WTC11 (cell line): ENCODE measurements at regions not wholly inside any gene's neighbourhood (a gene's known extent, or its start where the extent isn't known, plus 50 kb on each side); places are given as distances from the start of the nearest gene placed in this dataset.

ENCODE experiments used
- ATAC-seq: fragments of 200-7000 bp; cut with Tn5 transposase; 2 replicates; pipeline ENCODE4 v1.10.0; 2021; ENCODE audit warnings: mild to moderate bottlenecking, moderate library complexity
- CTCF ChIA-PET: fragments of 300-600 bp; sonication (Branson Sonifier 250); formaldehyde crosslinking; loops from one replicate; lab custom pipeline; 2021; ENCODE audit warnings: antibody characterized with exemption; lab: Charles Lee
- POLR2A ChIA-PET: fragments of 350-600 bp; sonication (Branson Sonifier 250); formaldehyde crosslinking; loops from one replicate; lab custom pipeline; 2021; ENCODE audit warnings: antibody characterized with exemption; lab: Charles Lee
- DNase-seq: peaks from one replicate; pipeline ENCODE4 v3.0.0; 2021; ENCODE audit warnings: low spot score
- H3K27ac Mint-ChIP-seq: 2 replicates; pipeline ENCODE4 v1.8.0; 2021; ENCODE audit warnings: mixed read lengths
- H3K27me3 Mint-ChIP-seq: 2 replicates; pipeline ENCODE4 v1.8.0; 2021; ENCODE audit warnings: low read depth, mild to moderate bottlenecking, moderate library complexity, mixed read lengths
- H3K36me3 Mint-ChIP-seq: 2 replicates; pipeline ENCODE4 v1.8.0; 2021; ENCODE audit warnings: mixed read lengths
- H3K4me1 Mint-ChIP-seq: 2 replicates; pipeline ENCODE4 v1.8.0; 2022; ENCODE audit warnings: mixed read lengths
- H3K4me3 Mint-ChIP-seq: 2 replicates; pipeline ENCODE4 v1.8.0; 2021; ENCODE audit warnings: mild to moderate bottlenecking, moderate library complexity, mixed read lengths
- H3K9me3 Mint-ChIP-seq: 2 replicates; pipeline ENCODE4 v1.8.0; 2021; ENCODE audit warnings: mixed read lengths
- ATF1 ChIP-seq: sonication (generic); formaldehyde crosslinking; IDR thresholded peaks from 2 replicates; pipeline ENCODE4 v1.8.1; 2023; ENCODE audit warnings: mild to moderate bottlenecking, moderate library complexity, missing genetic modification reagents
- EMX1 ChIP-seq: fragments of 250-450 bp; sonication (Bioruptor Pico); IDR thresholded peaks from 2 replicates; pipeline ENCODE4 v1.8.0; 2021; ENCODE audit warnings: mild to moderate bottlenecking
- FOXP1 ChIP-seq: sonication (generic); formaldehyde crosslinking; IDR thresholded peaks from 2 replicates; pipeline ENCODE4 v1.8.0; 2022; ENCODE audit warnings: missing genetic modification reagents, mild to moderate bottlenecking, moderate library complexity, borderline replicate concordance
- NFYB ChIP-seq: sonication (generic); formaldehyde crosslinking; conservative IDR thresholded peaks from 2 replicates; pipeline ENCODE4 v1.8.0; 2022; ENCODE audit warnings: low read depth, missing genetic modification reagents
- NR1H2 ChIP-seq: sonication (generic); formaldehyde crosslinking; IDR thresholded peaks from 2 replicates; pipeline ENCODE4 v1.9.0; 2021; ENCODE audit warnings: mild to moderate bottlenecking, moderate library complexity, missing genetic modification reagents
- NR3C1 ChIP-seq: sonication (generic); formaldehyde crosslinking; conservative IDR thresholded peaks from 2 replicates; pipeline ENCODE4 v1.8.1; 2023; ENCODE audit warnings: low read depth, mild to moderate bottlenecking, missing genetic modification reagents
- OVOL2 ChIP-seq: fragments of 250-450 bp; sonication (Bioruptor Pico); IDR thresholded peaks from 2 replicates; pipeline ENCODE4 v1.9.0; 2021; ENCODE audit warnings: mild to moderate bottlenecking, borderline replicate concordance
- PRRX2 ChIP-seq: fragments of 250-450 bp; sonication (Bioruptor Pico); IDR thresholded peaks from 2 replicates; pipeline ENCODE4 v1.8.0; 2021; ENCODE audit warnings: mild to moderate bottlenecking
- RELA ChIP-seq: sonication (generic); formaldehyde crosslinking; IDR thresholded peaks from 2 replicates; pipeline ENCODE4 v1.8.1; 2022; ENCODE audit warnings: missing genetic modification reagents, mild to moderate bottlenecking, borderline replicate concordance
- SOX15 ChIP-seq: fragments of 250-450 bp; sonication (Bioruptor Pico); IDR thresholded peaks from 2 replicates; pipeline ENCODE4 v1.9.0; 2021; ENCODE audit warnings: mild to moderate bottlenecking
- ZNF219 ChIP-seq: sonication (generic); formaldehyde crosslinking; IDR thresholded peaks from 2 replicates; pipeline ENCODE4 v1.8.0; 2023; ENCODE audit warnings: missing genetic modification reagents, mild to moderate bottlenecking, borderline replicate concordance
- ZNF416 ChIP-seq: fragments of 250-450 bp; sonication (Bioruptor Pico); IDR thresholded peaks from 2 replicates; pipeline ENCODE4 v1.9.0; 2021; ENCODE audit warnings: mild to moderate bottlenecking, inconsistent platforms
- ZNF423 ChIP-seq: fragments of 250-450 bp; sonication (Bioruptor Pico); IDR thresholded peaks from 2 replicates; pipeline ENCODE4 v2.1.2; 2022; ENCODE audit warnings: mild to moderate bottlenecking, moderate library complexity
- TF ChIP-seq, protein P1 (sequence below): sonication (generic); formaldehyde crosslinking; IDR thresholded peaks from 2 replicates; pipeline ENCODE4 v1.8.1; 2023; ENCODE audit warnings: mild to moderate bottlenecking, missing genetic modification reagents, borderline replicate concordance
- TF ChIP-seq, protein P2 (sequence below): sonication (generic); formaldehyde crosslinking; IDR thresholded peaks from 2 replicates; pipeline ENCODE4 v1.8.1; 2022; ENCODE audit warnings: missing genetic modification reagents, borderline replicate concordance
- TF ChIP-seq, protein P3 (sequence below): fragments of 250-450 bp; sonication (Bioruptor Pico); IDR thresholded peaks from 2 replicates; pipeline ENCODE4 v1.9.0; 2021; ENCODE audit warnings: mild to moderate bottlenecking
- TF ChIP-seq, protein P4 (sequence below): sonication (generic); formaldehyde crosslinking; IDR thresholded peaks from 2 replicates; pipeline ENCODE4 v1.8.0; 2022; ENCODE audit warnings: mild to moderate bottlenecking, missing genetic modification reagents
- TF ChIP-seq, protein P5 (sequence below): sonication (generic); formaldehyde crosslinking; IDR thresholded peaks from 2 replicates; pipeline ENCODE4 v1.8.0; 2022; ENCODE audit warnings: mild to moderate bottlenecking, missing genetic modification reagents
- TF ChIP-seq, protein P6 (sequence below): sonication (generic); formaldehyde crosslinking; IDR thresholded peaks from 2 replicates; pipeline ENCODE4 v1.8.1; 2022; ENCODE audit warnings: mild to moderate bottlenecking, moderate library complexity, missing genetic modification reagents
- TF ChIP-seq, protein P7 (sequence below): sonication (generic); formaldehyde crosslinking; IDR thresholded peaks from 2 replicates; pipeline ENCODE4 v1.8.1; 2023; ENCODE audit warnings: mild to moderate bottlenecking, missing genetic modification reagents, moderate library complexity

DNA sequence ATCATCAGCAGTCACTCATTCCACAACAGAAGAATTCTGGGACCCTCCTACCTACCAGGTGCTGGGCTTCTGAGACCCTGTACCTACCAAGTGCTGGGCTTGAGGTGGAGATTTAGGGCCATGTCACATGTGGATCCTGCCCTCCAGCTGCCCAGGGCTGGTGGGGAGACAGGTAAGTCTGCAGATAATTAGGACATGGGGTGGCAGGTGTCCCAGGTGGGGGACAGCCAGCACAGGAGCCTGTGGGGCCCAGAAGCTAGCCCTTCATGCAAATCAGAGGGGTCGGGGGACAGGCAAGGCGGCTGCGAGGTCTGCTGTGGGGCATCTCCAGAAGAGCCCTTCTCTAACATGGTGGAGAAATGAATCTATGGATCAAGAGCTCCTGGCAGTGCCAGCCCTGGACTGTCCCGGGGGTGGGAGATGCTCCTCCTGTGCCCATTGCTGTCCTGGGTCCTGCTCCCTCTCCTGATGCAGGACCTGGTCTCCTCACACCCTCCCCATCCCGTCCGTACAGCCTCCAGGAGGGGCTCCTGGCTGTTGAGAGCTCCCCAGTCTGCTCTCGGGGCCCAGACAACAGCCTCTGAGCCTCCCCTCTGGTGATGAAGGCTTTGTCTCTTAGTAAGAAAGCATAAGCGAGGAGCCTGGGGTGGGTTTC is 106.3 kb upstream of the GLI2 start:
- ChIA-PET POLR2A (no interaction called here), CTCF (interaction anchor here (1.4 kb wide), 1 partner anchor 108 kb away, joined by 4 read pairs; no protein-coding TSS in a partner anchor)
- no peak for DNase-seq
- Mint-ChIP-seq H3K27ac (no peak overlapping the region), H3K36me3 (no peaks in the 10 kb centered on the region), H3K4me1 (no peaks in the 10 kb centered on the region), H3K9me3 (peaks cover 3% of the 10 kb centered on the region; the same call in 1 of the 2 replicates), H3K27me3 (peaks cover 29% of the 10 kb centered on the region), H3K4me3 (no peak overlapping the region)
- no peak for ATAC-seq
- TF ChIP-seq PRRX2 (CRISPR knock-in tag), result no peak
- TF ChIP-seq, protein P1, sequence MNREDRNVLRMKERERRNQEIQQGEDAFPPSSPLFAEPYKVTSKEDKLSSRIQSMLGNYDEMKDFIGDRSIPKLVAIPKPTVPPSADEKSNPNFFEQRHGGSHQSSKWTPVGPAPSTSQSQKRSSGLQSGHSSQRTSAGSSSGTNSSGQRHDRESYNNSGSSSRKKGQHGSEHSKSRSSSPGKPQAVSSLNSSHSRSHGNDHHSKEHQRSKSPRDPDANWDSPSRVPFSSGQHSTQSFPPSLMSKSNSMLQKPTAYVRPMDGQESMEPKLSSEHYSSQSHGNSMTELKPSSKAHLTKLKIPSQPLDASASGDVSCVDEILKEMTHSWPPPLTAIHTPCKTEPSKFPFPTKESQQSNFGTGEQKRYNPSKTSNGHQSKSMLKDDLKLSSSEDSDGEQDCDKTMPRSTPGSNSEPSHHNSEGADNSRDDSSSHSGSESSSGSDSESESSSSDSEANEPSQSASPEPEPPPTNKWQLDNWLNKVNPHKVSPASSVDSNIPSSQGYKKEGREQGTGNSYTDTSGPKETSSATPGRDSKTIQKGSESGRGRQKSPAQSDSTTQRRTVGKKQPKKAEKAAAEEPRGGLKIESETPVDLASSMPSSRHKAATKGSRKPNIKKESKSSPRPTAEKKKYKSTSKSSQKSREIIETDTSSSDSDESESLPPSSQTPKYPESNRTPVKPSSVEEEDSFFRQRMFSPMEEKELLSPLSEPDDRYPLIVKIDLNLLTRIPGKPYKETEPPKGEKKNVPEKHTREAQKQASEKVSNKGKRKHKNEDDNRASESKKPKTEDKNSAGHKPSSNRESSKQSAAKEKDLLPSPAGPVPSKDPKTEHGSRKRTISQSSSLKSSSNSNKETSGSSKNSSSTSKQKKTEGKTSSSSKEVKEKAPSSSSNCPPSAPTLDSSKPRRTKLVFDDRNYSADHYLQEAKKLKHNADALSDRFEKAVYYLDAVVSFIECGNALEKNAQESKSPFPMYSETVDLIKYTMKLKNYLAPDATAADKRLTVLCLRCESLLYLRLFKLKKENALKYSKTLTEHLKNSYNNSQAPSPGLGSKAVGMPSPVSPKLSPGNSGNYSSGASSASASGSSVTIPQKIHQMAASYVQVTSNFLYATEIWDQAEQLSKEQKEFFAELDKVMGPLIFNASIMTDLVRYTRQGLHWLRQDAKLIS (CRISPR knock-in tag), result no peak
- TF ChIP-seq, protein P2, sequence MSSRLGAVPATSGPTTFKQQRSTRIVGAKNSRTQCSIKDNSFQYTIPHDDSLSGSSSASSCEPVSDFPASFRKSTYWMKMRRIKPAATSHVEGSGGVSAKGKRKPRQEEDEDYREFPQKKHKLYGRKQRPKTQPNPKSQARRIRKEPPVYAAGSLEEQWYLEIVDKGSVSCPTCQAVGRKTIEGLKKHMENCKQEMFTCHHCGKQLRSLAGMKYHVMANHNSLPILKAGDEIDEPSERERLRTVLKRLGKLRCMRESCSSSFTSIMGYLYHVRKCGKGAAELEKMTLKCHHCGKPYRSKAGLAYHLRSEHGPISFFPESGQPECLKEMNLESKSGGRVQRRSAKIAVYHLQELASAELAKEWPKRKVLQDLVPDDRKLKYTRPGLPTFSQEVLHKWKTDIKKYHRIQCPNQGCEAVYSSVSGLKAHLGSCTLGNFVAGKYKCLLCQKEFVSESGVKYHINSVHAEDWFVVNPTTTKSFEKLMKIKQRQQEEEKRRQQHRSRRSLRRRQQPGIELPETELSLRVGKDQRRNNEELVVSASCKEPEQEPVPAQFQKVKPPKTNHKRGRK (CRISPR knock-in tag), result no peak
- no peak for TF ChIP-seq ZNF219 (CRISPR knock-in tag)
- TF ChIP-seq, protein P3, sequence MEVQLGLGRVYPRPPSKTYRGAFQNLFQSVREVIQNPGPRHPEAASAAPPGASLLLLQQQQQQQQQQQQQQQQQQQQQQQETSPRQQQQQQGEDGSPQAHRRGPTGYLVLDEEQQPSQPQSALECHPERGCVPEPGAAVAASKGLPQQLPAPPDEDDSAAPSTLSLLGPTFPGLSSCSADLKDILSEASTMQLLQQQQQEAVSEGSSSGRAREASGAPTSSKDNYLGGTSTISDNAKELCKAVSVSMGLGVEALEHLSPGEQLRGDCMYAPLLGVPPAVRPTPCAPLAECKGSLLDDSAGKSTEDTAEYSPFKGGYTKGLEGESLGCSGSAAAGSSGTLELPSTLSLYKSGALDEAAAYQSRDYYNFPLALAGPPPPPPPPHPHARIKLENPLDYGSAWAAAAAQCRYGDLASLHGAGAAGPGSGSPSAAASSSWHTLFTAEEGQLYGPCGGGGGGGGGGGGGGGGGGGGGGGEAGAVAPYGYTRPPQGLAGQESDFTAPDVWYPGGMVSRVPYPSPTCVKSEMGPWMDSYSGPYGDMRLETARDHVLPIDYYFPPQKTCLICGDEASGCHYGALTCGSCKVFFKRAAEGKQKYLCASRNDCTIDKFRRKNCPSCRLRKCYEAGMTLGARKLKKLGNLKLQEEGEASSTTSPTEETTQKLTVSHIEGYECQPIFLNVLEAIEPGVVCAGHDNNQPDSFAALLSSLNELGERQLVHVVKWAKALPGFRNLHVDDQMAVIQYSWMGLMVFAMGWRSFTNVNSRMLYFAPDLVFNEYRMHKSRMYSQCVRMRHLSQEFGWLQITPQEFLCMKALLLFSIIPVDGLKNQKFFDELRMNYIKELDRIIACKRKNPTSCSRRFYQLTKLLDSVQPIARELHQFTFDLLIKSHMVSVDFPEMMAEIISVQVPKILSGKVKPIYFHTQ, result no peak
- TF ChIP-seq EMX1 (CRISPR knock-in tag), result no peak
- no peak for TF ChIP-seq NR3C1 (CRISPR knock-in tag)
- TF ChIP-seq, protein P4, sequence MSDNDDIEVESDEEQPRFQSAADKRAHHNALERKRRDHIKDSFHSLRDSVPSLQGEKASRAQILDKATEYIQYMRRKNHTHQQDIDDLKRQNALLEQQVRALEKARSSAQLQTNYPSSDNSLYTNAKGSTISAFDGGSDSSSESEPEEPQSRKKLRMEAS (CRISPR knock-in tag), result no peak
- TF ChIP-seq FOXP1 (CRISPR knock-in tag), result no peak
- TF ChIP-seq NFYB (CRISPR knock-in tag), result no peak
- no peak for TF ChIP-seq ZNF416 (CRISPR knock-in tag)
- TF ChIP-seq ZNF423 (CRISPR knock-in tag), result no peak
- TF ChIP-seq, protein P5, sequence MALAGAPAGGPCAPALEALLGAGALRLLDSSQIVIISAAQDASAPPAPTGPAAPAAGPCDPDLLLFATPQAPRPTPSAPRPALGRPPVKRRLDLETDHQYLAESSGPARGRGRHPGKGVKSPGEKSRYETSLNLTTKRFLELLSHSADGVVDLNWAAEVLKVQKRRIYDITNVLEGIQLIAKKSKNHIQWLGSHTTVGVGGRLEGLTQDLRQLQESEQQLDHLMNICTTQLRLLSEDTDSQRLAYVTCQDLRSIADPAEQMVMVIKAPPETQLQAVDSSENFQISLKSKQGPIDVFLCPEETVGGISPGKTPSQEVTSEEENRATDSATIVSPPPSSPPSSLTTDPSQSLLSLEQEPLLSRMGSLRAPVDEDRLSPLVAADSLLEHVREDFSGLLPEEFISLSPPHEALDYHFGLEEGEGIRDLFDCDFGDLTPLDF, result no peak
- no peak for TF ChIP-seq NR1H2 (CRISPR knock-in tag)
- TF ChIP-seq, protein P6, sequence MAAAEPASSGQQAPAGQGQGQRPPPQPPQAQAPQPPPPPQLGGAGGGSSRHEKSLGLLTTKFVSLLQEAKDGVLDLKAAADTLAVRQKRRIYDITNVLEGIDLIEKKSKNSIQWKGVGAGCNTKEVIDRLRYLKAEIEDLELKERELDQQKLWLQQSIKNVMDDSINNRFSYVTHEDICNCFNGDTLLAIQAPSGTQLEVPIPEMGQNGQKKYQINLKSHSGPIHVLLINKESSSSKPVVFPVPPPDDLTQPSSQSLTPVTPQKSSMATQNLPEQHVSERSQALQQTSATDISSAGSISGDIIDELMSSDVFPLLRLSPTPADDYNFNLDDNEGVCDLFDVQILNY (CRISPR knock-in tag), result no peak
- TF ChIP-seq OVOL2 (CRISPR knock-in tag), result no peak
- TF ChIP-seq, protein P7, sequence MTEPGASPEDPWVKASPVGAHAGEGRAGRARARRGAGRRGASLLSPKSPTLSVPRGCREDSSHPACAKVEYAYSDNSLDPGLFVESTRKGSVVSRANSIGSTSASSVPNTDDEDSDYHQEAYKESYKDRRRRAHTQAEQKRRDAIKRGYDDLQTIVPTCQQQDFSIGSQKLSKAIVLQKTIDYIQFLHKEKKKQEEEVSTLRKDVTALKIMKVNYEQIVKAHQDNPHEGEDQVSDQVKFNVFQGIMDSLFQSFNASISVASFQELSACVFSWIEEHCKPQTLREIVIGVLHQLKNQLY (CRISPR knock-in tag), result no peak
- TF ChIP-seq RELA (CRISPR knock-in tag), result no peak
- no peak for TF ChIP-seq ATF1 (CRISPR knock-in tag)
- no peak for TF ChIP-seq SOX15 (CRISPR knock-in tag)
